AG09319 (cell line): ENCODE measurements at regions not wholly inside any gene's neighbourhood (a gene's known extent, or its start where the extent isn't known, plus 50 kb on each side); places are given as distances from the start of the nearest gene placed in this dataset.
"Not testable (repeated sequence)": the region's sequence is repeated elsewhere in the genome, so short reads cannot be mapped to it uniquely, and the experiment has no call there.

Experiments
- DNase-seq: peaks from one replicate; pipeline ENCODE4 v3.0.0-alpha.2; 2010; ENCODE audit warnings: low read depth; ENCODE audit errors: extremely low read depth
- TF ChIP-seq, protein P1 (sequence below): IDR thresholded peaks from 2 replicates; pipeline ENCODE4 v1.5.1; 2011; ENCODE audit warnings: low read depth, mild to moderate bottlenecking, inconsistent platforms, low read length, moderate library complexity

- DNase-seq, result no peak
- TF ChIP-seq, protein P1, sequence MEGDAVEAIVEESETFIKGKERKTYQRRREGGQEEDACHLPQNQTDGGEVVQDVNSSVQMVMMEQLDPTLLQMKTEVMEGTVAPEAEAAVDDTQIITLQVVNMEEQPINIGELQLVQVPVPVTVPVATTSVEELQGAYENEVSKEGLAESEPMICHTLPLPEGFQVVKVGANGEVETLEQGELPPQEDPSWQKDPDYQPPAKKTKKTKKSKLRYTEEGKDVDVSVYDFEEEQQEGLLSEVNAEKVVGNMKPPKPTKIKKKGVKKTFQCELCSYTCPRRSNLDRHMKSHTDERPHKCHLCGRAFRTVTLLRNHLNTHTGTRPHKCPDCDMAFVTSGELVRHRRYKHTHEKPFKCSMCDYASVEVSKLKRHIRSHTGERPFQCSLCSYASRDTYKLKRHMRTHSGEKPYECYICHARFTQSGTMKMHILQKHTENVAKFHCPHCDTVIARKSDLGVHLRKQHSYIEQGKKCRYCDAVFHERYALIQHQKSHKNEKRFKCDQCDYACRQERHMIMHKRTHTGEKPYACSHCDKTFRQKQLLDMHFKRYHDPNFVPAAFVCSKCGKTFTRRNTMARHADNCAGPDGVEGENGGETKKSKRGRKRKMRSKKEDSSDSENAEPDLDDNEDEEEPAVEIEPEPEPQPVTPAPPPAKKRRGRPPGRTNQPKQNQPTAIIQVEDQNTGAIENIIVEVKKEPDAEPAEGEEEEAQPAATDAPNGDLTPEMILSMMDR, result no peak
These were observed 146.2 kb upstream of the SLC38A2 start for GRCh38 chr12:46518729-46519128.

- DNase-seq, result no peak
- TF ChIP-seq, protein P1, result no peak
These were observed 145.6 kb upstream of the SLC38A2 start for GRCh38 chr12:46518169-46518568.

DNA sequence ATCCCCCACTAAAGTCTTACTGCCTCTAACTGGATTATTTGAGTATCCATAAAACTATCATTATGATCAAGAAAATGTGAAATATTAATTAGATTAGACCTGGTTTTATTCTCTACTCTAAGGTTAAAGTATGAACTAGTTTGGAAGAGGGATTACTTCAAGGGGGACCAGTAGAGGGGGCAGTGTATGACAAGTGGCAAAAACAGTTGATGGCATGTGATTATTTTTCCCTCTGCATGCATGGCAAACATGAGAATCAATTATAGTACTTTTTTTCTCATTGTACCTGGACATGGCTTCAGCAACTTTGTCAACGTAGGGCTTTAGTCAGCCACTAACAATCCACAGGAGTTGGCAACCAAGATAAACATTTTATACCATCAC is 145.0 kb upstream of the SLC38A2 start:
- no peak for DNase-seq
- TF ChIP-seq, protein P1, result no peak

- DNase-seq, result no peak
- TF ChIP-seq, protein P1, result no peak
These were observed 144.5 kb upstream of the SLC38A2 start for GRCh38 chr12:46516933-46517578.

DNA sequence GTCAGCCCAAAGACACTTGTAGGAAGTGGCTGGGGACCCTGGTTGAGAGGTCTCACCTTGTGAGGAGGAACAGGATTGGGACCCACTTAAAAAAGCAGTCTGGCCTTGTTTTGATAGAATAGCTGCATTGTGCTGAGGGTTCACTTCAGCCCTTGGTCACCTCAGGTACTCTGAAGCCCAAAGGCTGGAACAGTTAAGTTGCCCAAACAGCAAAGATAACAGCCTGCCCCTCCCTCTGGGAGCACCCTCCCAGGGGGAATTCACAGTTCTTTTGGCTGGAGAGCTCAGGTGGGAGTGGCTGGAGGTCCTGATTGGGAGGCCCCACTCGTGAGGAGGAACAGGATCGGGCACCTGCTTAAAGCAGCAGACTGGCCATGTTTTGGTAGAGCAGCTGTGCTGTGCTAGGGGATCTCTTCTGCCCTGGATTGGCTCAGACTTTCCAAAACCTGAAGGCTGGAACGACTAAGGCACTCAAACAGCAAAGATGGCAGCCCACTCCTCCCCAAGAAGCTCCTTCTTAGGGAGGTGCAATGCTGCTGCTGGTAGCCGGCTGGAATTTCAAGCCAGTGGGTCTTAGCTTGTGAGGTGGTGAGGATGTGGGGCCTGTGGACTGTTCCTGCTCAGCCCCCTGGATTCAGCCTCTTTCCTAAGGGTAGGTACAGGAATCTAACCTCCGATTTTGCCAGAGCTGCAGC is 143.8 kb upstream of the SLC38A2 start:
- no peak for DNase-seq
- TF ChIP-seq, protein P1, result no peak

GRCh38 chr12:46515829-46516228 is 143.3 kb upstream of the SLC38A2 start:
- TF ChIP-seq, protein P1, result no peak
- DNase-seq, result no peak

DNA sequence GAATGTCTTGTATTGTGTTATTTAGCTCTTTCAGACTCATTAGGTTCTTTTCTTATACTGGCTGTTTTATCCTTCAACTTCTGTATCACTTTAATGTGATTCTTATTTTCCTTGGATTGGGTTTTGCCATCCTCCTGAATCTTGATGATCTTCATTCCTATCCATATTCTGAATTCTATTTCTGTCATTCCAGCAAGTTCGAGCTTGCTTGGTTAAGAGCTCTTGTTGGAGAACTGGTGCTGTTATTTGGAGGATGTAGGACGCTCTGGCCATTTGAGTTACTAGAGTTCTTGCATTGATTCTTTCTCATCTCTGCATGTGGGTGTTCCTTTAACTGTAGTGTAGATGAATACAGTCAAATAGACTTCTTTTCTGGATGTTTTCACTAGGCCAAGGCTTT is 142.3 kb upstream of the SLC38A2 start:
- DNase-seq, result no peak
- TF ChIP-seq, protein P1, result no peak

- DNase-seq, result not testable (repeated sequence)
These were observed 137.7 kb upstream of the SLC38A2 start for GRCh38 chr12:46510257-46510656.
